Liver (tissue), 3 donors: ENCODE measurements at regions not wholly inside any gene's neighbourhood (a gene's known extent, or its start where the extent isn't known, plus 50 kb on each side); places are given as distances from the start of the nearest gene placed in this dataset.
A peak's percentile ranks its signal among the peaks of the same experiment; 100 is the strongest.

Experiments
- EGR1 ChIP-seq, 2 donors: IDR thresholded peaks; 2 replicates each; pipeline ENCODE4 v1.6.1; 2016 to 2018; ENCODE audit warnings: antibody characterized with exemption in 2 of 2, low read depth in 2 of 2
- FOXA1 ChIP-seq: IDR thresholded peaks from 2 replicates; pipeline ENCODE4 v1.6.1; 2016; ENCODE audit warnings: antibody characterized with exemption
- GABPA ChIP-seq, 2 donors: IDR thresholded peaks in 1 of 2; conservative IDR thresholded peaks in 1 of 2; 2 replicates each; pipeline ENCODE4 v1.6.1; 2016; ENCODE audit warnings: antibody characterized with exemption in 2 of 2, mild to moderate bottlenecking in 1 of 2, moderate library complexity in 1 of 2
- JUND ChIP-seq, 2 donors: IDR thresholded peaks; 2 replicates each; pipeline ENCODE4 v1.6.1; 2016; ENCODE audit warnings: antibody characterized with exemption in 2 of 2
- RAD21 ChIP-seq, 2 donors: IDR thresholded peaks; 2 replicates each; pipeline ENCODE4 v1.6.1; 2016; ENCODE audit warnings: antibody characterized with exemption in 2 of 2, mild to moderate bottlenecking in 2 of 2
- RXRA ChIP-seq, 2 donors: IDR thresholded peaks; 2 replicates each; pipeline ENCODE4 v1.6.1; 2017 to 2018; ENCODE audit warnings: antibody characterized with exemption in 2 of 2, mild to moderate bottlenecking in 1 of 2
- SP1 ChIP-seq: IDR thresholded peaks from 2 replicates; pipeline ENCODE4 v1.6.1; 2018; ENCODE audit warnings: antibody characterized with exemption, mild to moderate bottlenecking
- TAF1 ChIP-seq: conservative IDR thresholded peaks from 2 replicates; pipeline ENCODE4 v1.6.1; 2016; ENCODE audit warnings: antibody characterized with exemption, mild to moderate bottlenecking
- YY1 ChIP-seq: IDR thresholded peaks from 2 replicates; pipeline ENCODE4 v1.6.1; 2016; ENCODE audit warnings: antibody characterized with exemption, mild to moderate bottlenecking
- TF ChIP-seq, protein P1 (sequence below): fragments of 150-350 bp; IDR thresholded peaks from 2 replicates; pipeline ENCODE4 v1.5.1; 2017; ENCODE audit warnings: improper control_type of control experiment, low read depth, low read length; ENCODE audit not compliant: missing input control
- TF ChIP-seq, protein P2 (sequence below): IDR thresholded peaks from 2 replicates; pipeline ENCODE4 v1.6.1; 2016; ENCODE audit warnings: antibody characterized with exemption
- TF ChIP-seq, protein P3 (sequence below): IDR thresholded peaks from 2 replicates; pipeline ENCODE4 v1.6.1; 2016; ENCODE audit warnings: antibody characterized with exemption
- TF ChIP-seq, protein P4 (sequence below): IDR thresholded peaks from 2 replicates; pipeline ENCODE4 v1.6.1; 2016; ENCODE audit warnings: antibody characterized with exemption, mild to moderate bottlenecking
- TF ChIP-seq, protein P5 (sequence below): IDR thresholded peaks from 2 replicates; pipeline ENCODE4 v1.6.1; 2016; ENCODE audit warnings: antibody characterized with exemption
- donor health status: healthy.
- donor health status: healthy.

DNA sequence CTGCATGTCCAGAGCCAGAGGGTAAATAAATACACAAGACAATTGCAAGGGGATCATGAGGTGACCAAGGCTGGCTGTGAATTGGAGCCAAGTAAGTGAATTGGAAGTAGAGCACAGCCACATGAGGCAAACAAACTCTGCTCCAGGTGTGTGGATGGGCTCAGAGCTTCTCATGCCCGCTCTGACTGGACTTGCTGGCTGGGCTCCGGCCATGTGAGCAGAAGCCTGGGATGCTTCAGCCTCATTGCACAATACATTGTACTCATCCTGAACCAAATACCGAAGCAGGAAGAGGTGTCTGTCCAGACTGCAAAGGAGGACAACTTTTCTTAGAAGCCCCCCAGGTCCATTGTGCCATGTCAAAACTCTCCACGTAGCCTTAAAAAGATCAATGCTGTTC lies 193.0 kb downstream of the TTC8 start:
- TF ChIP-seq SP1 = no peak
- peak in 1 of 2 donors; percentile 25 for TF ChIP-seq RXRA (IDR thresholded peaks at IDR 0.05)
- TF ChIP-seq, protein P1, sequence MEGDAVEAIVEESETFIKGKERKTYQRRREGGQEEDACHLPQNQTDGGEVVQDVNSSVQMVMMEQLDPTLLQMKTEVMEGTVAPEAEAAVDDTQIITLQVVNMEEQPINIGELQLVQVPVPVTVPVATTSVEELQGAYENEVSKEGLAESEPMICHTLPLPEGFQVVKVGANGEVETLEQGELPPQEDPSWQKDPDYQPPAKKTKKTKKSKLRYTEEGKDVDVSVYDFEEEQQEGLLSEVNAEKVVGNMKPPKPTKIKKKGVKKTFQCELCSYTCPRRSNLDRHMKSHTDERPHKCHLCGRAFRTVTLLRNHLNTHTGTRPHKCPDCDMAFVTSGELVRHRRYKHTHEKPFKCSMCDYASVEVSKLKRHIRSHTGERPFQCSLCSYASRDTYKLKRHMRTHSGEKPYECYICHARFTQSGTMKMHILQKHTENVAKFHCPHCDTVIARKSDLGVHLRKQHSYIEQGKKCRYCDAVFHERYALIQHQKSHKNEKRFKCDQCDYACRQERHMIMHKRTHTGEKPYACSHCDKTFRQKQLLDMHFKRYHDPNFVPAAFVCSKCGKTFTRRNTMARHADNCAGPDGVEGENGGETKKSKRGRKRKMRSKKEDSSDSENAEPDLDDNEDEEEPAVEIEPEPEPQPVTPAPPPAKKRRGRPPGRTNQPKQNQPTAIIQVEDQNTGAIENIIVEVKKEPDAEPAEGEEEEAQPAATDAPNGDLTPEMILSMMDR = no peak
- no peak for TF ChIP-seq JUND (IDR thresholded peaks at IDR 0.05)
- TF ChIP-seq, protein P2, sequence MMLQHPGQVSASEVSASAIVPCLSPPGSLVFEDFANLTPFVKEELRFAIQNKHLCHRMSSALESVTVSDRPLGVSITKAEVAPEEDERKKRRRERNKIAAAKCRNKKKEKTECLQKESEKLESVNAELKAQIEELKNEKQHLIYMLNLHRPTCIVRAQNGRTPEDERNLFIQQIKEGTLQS = no peak
- no peak for TF ChIP-seq FOXA1
- TF ChIP-seq TAF1 = no peak
- TF ChIP-seq, protein P3, sequence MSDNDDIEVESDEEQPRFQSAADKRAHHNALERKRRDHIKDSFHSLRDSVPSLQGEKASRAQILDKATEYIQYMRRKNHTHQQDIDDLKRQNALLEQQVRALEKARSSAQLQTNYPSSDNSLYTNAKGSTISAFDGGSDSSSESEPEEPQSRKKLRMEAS = no peak
- no peak for TF ChIP-seq GABPA (IDR thresholded peaks at IDR 0.05 in 1 of 2, conservative IDR thresholded peaks at IDR 0.05 in 1 of 2)
- TF ChIP-seq YY1 = no peak
- TF ChIP-seq, protein P4, sequence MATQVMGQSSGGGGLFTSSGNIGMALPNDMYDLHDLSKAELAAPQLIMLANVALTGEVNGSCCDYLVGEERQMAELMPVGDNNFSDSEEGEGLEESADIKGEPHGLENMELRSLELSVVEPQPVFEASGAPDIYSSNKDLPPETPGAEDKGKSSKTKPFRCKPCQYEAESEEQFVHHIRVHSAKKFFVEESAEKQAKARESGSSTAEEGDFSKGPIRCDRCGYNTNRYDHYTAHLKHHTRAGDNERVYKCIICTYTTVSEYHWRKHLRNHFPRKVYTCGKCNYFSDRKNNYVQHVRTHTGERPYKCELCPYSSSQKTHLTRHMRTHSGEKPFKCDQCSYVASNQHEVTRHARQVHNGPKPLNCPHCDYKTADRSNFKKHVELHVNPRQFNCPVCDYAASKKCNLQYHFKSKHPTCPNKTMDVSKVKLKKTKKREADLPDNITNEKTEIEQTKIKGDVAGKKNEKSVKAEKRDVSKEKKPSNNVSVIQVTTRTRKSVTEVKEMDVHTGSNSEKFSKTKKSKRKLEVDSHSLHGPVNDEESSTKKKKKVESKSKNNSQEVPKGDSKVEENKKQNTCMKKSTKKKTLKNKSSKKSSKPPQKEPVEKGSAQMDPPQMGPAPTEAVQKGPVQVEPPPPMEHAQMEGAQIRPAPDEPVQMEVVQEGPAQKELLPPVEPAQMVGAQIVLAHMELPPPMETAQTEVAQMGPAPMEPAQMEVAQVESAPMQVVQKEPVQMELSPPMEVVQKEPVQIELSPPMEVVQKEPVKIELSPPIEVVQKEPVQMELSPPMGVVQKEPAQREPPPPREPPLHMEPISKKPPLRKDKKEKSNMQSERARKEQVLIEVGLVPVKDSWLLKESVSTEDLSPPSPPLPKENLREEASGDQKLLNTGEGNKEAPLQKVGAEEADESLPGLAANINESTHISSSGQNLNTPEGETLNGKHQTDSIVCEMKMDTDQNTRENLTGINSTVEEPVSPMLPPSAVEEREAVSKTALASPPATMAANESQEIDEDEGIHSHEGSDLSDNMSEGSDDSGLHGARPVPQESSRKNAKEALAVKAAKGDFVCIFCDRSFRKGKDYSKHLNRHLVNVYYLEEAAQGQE = no peak
- TF ChIP-seq EGR1 (IDR thresholded peaks at IDR 0.05; ENCODE audit: low read depth in 2 of 2) = no peak
- TF ChIP-seq, protein P5, sequence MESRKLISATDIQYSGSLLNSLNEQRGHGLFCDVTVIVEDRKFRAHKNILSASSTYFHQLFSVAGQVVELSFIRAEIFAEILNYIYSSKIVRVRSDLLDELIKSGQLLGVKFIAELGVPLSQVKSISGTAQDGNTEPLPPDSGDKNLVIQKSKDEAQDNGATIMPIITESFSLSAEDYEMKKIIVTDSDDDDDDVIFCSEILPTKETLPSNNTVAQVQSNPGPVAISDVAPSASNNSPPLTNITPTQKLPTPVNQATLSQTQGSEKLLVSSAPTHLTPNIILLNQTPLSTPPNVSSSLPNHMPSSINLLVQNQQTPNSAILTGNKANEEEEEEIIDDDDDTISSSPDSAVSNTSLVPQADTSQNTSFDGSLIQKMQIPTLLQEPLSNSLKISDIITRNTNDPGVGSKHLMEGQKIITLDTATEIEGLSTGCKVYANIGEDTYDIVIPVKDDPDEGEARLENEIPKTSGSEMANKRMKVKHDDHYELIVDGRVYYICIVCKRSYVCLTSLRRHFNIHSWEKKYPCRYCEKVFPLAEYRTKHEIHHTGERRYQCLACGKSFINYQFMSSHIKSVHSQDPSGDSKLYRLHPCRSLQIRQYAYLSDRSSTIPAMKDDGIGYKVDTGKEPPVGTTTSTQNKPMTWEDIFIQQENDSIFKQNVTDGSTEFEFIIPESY = no peak
- TF ChIP-seq RAD21 (IDR thresholded peaks at IDR 0.05) = no peak
